ENCODE measurements at regions not wholly inside any gene's neighbourhood (a gene's known extent, or its start where the extent isn't known, plus 50 kb on each side); places are given as distances from the start of the nearest gene placed in this dataset.

DNA sequence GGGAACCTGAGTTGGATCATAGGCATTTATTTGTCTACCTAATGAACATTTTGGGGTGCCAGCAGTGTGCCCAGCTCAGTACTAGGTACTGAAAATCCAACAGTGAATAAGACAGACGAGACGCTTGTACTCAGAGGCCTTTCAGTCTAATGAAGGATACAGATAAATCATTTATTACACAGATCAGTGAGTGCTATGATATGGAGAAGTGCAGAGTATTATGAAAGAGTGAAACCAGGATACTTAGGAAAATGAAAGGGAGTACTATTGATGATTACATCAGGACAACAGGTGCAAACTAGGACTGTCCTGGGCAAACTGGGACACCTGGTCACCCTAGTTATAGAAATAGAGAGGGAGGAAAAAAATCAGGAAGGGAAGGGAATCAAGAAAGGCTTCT is 207.5 kb upstream of the NCAM1 start:
- TF ChIP-seq, protein P1, sequence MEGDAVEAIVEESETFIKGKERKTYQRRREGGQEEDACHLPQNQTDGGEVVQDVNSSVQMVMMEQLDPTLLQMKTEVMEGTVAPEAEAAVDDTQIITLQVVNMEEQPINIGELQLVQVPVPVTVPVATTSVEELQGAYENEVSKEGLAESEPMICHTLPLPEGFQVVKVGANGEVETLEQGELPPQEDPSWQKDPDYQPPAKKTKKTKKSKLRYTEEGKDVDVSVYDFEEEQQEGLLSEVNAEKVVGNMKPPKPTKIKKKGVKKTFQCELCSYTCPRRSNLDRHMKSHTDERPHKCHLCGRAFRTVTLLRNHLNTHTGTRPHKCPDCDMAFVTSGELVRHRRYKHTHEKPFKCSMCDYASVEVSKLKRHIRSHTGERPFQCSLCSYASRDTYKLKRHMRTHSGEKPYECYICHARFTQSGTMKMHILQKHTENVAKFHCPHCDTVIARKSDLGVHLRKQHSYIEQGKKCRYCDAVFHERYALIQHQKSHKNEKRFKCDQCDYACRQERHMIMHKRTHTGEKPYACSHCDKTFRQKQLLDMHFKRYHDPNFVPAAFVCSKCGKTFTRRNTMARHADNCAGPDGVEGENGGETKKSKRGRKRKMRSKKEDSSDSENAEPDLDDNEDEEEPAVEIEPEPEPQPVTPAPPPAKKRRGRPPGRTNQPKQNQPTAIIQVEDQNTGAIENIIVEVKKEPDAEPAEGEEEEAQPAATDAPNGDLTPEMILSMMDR (IDR thresholded peaks at IDR 0.05; ENCODE audit: low read depth, low read length), result no peak
- in situ Hi-C loops (cut with HindIII; ENCODE audit: low sequenced_read_pairs), result no loop called here
- no peak for DNase-seq (ENCODE audit: low read depth, low spot score)
- no peak overlapping the region for H3K4me3 ChIP-seq (ENCODE audit: low read depth, low read length)

DNA sequence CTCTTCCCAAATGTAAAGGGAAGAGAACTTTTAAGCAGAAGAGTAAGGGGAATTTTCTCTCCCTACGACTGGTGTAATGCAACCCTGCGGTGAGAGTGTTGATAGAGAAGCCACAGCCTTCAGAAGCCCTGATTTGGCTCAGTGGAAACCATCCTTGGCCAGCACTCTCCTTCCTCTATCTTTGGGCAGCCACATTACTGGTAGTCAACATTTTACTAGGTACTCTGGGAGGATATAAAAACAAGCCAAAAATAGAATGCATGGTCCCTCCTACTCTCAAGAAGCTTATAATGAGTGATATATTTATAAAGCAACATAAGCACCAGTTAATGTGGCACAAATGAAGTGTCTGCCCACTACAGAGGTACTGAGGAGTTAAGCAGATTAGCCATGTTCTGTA is 201.8 kb upstream of the NCAM1 start:
- DNase-seq (ENCODE audit: low read depth, low spot score), result no peak
- in situ Hi-C loops (cut with HindIII; ENCODE audit: low sequenced_read_pairs), result no loop called here
- no peak overlapping the region for H3K4me3 ChIP-seq (ENCODE audit: low read depth, low read length)
- TF ChIP-seq, protein P1 (IDR thresholded peaks at IDR 0.05; ENCODE audit: low read depth, low read length), result no peak

DNA sequence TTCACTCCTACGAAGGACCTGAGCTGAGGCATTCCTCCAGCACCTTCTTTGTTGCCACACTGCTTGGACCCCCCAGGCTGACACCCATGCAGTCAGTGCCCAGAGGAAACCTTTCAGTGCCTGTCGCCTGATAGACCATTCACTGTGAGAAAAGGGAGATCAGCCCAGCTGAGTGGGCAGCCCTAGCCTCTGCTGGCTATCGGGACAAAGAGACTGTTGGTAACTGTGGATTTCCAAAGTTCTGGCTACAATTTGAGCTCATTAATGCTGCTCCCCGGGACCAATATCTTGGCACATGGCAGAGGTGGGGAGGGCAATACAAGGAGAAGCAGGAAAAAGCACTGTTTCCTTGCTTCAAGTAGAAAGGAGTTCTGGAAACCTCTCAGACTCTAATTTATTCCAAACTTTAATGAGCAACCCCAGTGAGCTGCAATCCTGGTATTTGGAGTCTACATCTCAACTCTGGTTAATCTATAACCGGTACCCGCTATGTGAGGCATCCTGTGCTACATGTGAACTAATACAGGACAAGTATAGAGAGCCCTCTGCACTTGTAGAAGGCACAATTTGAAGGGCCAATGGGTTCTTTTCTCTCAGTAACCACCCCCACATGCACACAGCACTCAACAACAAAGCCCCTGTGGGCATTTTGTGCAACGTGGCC is 200.7 kb upstream of the NCAM1 start:
- in situ Hi-C loops (cut with HindIII; ENCODE audit: low sequenced_read_pairs), result no loop called here
- no peak overlapping the region for H3K4me3 ChIP-seq (ENCODE audit: low read depth, low read length)
- DNase-seq (ENCODE audit: low read depth, low spot score), result no peak
- TF ChIP-seq, protein P1 (IDR thresholded peaks at IDR 0.05; ENCODE audit: low read depth, low read length), result no peak

DNA sequence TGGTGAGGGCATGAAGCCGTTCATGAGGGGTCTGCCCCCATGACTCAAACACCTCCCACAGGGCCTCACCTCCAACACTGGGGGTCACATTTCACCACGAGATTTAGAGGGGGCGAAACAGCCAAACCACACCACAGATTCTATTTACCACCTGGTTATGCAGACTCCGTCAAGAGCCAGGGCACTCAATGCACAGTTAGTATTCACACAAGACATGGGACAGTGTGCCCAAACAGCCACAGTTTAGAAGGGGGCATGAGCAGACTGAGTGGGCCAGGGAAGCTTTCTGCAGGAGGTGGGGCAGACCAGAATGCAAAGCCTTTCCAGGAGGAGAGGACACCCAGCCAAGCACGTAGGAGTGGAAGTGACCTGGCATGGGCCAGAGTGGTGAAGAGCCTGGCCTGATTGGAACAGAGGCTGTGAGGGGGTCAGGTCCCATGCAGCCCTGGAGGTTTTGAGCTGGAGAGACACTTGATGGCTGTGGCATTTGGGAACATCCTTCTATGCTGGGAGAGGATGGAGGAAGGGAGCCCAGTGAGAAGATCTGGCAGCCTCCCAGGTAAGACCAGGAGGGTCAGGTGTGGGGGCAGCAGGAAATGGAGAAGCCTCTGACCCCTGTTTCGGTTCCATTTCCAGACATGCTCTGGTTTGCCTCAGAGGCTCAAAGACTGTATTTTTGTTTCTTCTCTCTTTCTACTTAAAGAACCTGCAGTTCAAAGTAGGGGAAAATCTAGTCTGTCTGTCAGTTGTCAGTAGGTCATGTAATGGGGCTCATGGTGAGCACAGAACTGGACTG is 199.1 kb upstream of the NCAM1 start:
- DNase-seq (ENCODE audit: low read depth, low spot score), result no peak
- no peak overlapping the region for H3K4me3 ChIP-seq (ENCODE audit: low read depth, low read length)
- TF ChIP-seq, protein P1 (IDR thresholded peaks at IDR 0.05; ENCODE audit: low read depth, low read length), result no peak
- in situ Hi-C loops (cut with HindIII; ENCODE audit: low sequenced_read_pairs), result no loop called here

DNA sequence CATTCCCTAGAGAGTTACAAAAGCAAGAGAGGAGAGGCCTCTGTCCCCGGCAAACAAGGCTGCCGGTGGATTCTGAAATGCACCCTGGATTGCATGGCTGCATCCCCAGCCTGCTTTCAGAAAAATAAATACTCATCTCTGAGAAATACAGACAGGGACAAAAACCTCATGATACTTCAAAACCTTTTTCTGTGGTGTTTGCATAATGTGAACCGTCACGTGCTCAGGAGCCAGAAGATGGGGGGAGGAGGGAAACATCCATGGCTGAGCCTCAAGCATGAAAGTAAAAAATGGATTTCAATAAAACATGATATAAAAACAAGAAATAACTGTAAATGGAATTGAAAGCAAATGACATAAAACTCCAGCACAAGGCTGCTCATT is 198.5 kb upstream of the NCAM1 start:
- in situ Hi-C loops (cut with HindIII; ENCODE audit: low sequenced_read_pairs), result no loop called here
- DNase-seq (ENCODE audit: low read depth, low spot score), result no peak
- TF ChIP-seq, protein P1 (IDR thresholded peaks at IDR 0.05; ENCODE audit: low read depth, low read length), result no peak
- no peak overlapping the region for H3K4me3 ChIP-seq (ENCODE audit: low read depth, low read length)

DNA sequence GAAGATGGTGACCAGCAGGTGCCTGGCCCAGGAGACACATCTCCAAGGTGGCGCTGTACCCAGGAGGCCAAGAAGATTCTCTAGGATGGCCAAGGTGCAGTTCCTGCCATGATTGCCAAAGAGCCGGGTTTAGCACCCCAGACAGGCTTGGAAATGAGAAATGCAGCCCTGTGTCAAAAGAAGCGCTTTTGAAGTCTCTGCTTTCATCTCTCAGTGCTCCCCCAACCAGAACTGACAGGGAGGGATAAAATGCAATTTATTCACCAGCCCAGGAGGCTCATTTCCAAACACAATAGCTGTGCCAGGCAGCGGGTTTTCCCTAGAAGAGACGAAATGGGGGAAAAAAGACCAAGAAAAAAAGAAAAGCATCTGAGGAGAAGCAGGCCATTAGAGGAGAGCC is 195.9 kb upstream of the NCAM1 start:
- in situ Hi-C loops (cut with HindIII; ENCODE audit: low sequenced_read_pairs), result no loop called here
- TF ChIP-seq, protein P1 (IDR thresholded peaks at IDR 0.05; ENCODE audit: low read depth, low read length), result no peak
- no peak for DNase-seq (ENCODE audit: low read depth, low spot score)
- H3K4me3 ChIP-seq (ENCODE audit: low read depth, low read length), result no peak overlapping the region
